ENCODE measurements at regions not wholly inside any gene's neighbourhood (a gene's known extent, or its start where the extent isn't known, plus 50 kb on each side); places are given as distances from the start of the nearest gene placed in this dataset.

DNA sequence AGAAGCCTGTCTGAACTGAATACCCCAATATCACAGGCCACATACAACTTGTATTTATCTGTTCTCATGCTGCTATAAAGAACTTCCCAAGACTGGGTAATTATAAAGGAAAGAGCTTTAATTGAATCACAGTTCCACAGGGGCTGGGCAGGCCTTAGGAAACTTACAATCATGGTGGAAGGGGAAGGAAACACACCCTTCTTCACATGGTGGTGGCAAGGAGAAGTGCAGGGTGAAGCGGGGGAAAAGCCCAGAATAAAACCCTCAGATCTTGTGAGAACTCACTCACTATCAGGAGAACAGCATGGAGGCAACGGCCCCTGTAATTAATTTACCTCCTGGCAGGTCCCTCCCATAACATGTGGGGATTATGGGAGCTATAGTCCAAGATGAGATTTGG lies 50.3 kb upstream of the FNDC1 start:
- in situ Hi-C loops (cut with MboI; ENCODE audit: low sequenced_read_pairs): loop anchor here (25.0 kb wide), 1 partner anchor 907 kb away; no protein-coding TSS in a partner anchor

DNA sequence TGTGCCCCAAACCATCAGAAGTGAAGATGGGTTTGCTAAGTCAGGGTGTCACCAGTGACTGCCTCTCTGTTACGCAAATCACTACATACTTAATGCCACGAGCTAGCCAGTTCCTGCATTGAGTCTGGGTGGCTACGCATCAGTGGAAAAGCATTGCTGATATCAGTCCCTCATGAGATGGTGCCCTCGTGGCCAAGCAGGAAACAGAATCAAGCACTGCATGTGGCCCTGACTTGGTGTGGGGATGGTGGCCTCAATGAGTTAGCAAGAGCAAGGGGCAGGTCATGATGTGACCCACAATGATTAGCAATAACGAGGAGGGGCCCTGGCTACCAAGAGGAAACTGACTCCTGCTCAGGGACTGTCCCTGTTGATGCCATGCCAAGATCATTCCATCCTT lies 51.6 kb upstream of the FNDC1 start:
- in situ Hi-C loops (cut with MboI; ENCODE audit: low sequenced_read_pairs): loop anchor here (25.0 kb wide), 1 partner anchor 905 kb away; no protein-coding TSS in a partner anchor

DNA sequence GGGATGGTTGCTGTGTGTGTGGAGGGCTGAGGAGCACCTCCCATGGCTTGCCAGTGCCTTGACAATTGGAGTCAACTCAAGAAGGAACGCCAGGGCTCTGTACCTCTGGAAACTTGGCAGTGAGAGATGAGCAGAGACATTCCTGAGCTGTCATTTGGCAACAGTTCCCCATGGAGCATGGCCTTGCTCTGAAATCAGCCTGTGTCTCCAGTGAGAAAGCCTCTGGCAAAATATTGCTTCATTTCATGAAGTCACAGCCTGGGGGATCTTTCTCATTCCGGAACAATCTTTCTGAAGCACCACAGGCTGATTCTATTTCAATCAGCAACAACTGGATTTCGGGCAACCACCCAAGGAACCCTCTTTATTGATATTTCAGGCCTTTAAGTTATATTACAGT lies 52.2 kb upstream of the FNDC1 start:
- in situ Hi-C loops (cut with MboI; ENCODE audit: low sequenced_read_pairs): loop anchor here (25.0 kb wide), 1 partner anchor 905 kb away; no protein-coding TSS in a partner anchor

DNA sequence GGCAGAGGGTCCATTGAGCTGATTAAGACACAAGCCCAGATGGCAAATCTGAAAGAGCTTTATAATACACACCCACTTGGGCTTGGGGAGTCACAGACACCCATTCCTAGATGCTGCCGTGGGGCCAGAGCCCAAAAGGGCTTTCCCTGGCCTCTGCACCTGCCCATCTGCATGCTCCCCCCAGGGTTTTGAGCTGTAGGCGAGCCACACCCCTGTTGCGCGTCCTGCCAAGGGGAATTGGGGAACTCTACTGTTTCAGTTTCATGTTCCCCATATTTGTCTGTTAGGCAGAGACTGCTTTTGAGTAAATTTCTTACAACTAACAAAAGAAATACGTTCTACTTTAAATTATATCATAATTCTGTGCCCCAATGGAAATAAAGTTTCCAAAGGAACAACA lies 52.9 kb upstream of the FNDC1 start:
- in situ Hi-C loops (cut with MboI; ENCODE audit: low sequenced_read_pairs): loop anchor here (25.0 kb wide), 1 partner anchor 904 kb away; no protein-coding TSS in a partner anchor

DNA sequence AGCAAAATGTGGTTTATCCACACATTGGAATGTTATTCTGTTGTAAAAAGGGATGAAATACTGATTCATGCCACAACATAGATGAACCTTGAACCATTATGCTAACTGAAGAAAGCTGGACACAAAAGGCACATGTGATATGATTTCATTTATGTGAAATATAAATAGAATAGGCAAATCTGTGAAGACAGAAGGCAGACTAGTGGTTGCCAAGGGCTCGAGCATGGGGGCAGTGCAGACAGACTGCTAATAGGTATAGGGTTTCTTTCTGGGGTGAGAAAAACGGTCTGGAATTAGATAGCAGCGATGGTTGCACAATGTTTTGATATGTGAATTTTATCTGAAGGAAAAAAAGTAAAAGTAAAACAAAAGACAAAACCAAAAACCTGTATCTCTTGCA lies 54.6 kb upstream of the FNDC1 start:
- in situ Hi-C loops (cut with MboI; ENCODE audit: low sequenced_read_pairs): loop anchor here (25.0 kb wide), 1 partner anchor 902 kb away; no protein-coding TSS in a partner anchor

DNA sequence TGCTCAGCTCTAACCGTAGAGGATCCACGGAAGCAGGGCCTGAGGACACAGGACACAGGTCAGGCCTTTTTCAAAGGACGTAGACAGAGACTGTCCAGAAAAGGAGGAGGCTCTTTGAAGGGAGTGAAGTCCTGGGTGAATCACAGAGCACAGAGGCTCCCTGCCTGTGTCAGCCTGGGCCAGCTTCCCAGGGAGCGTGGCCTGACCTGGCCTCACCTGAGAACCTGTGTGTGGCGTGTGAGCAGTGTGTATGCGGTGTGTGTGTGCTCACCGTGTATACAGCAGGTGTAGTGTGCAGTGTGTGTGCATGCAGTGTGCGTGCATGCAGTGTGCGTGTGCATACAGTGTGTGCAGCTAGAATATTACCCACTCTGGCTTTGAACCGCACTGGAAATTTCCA lies 56.0 kb upstream of the FNDC1 start:
- in situ Hi-C loops (cut with MboI; ENCODE audit: low sequenced_read_pairs): loop anchor here (25.0 kb wide), 1 partner anchor 901 kb away; no protein-coding TSS in a partner anchor

DNA sequence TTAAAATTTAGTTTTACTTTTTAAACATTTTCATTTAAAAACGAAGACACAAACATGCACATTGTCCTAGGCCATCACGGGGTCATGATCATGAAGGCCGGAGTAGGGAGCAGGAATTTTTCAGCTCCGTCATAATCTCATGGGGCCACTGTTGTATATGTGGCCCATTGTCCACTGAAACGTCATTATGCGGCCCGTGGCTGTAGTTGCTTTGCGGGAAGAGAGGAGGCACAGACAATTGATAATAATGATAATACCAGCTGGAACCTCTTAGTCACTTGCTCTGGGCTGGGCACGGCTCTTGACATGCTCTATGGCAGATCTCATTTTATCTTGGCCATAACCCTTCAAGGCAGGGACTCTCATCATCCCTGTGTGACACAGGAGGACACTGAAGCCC lies 56.5 kb upstream of the FNDC1 start:
- in situ Hi-C loops (cut with MboI; ENCODE audit: low sequenced_read_pairs): loop anchor here (25.0 kb wide), 1 partner anchor 900 kb away; no protein-coding TSS in a partner anchor

DNA sequence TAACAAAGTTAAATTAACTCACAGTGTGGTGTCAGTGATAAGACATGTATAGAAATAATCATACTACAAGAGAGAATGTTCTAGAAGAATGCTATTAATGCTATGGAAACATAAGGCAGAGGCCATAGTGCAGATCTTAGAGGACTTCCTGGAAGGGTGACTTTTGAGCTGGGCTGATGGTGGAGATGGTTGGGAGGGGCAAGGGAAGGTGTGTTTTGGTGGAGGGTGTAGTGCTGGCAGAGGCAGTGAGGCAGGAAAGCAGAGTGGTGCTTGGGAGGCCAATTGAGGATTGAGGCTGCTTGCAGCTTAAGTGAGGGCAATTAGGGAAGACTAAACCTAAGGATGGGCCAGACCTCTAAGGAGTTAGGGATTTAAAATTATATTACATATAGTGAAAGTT lies 58.5 kb upstream of the FNDC1 start:
- in situ Hi-C loops (cut with MboI; ENCODE audit: low sequenced_read_pairs): loop anchor here (25.0 kb wide), 1 partner anchor 898 kb away; no protein-coding TSS in a partner anchor

DNA sequence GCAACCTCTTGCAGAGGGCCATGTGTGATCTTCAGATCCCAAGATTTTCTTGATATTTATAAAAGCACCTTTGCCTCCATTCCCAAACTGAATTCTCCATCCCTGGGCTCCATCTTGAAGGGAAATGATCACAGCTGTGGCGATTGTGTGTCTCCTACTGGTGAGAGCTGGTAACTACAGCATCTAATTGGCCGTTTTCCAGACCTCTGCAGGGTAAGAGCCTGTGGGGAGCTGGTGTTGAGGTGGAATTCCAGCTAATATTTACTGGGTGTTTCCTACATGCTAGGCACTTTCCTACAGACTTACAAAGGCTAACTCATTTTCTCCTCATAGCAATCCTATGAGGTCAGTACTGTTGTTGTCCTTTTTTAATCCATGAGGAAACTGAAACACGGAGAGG lies 59.2 kb upstream of the FNDC1 start:
- in situ Hi-C loops (cut with MboI; ENCODE audit: low sequenced_read_pairs): loop anchor here (25.0 kb wide), 1 partner anchor 898 kb away; no protein-coding TSS in a partner anchor

DNA sequence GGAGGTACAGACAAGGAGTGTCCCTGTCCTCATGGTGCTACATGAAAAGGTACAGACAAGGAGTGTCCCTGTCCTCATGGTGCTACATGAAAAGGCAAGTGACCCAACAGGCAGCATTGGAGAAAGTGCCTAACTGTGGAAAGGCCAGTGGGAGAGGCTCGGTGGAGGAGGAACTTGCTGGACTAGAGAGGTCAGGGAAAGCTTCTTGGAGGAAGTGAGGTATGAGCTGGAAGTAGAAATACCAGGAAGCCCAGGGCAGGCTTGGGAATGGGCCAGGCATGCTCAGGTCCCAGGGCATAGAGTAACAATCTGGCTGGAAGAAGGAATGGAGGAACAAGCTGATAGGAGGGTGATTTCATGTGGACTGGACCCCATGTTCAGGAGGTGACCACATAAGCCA lies 59.8 kb upstream of the FNDC1 start:
- in situ Hi-C loops (cut with MboI; ENCODE audit: low sequenced_read_pairs): loop anchor here (5.0 to 25.0 kb wide), 3 partner anchors 67 to 897 kb away; partner anchors contain the start of genes RSPH3 and TAGAP

DNA sequence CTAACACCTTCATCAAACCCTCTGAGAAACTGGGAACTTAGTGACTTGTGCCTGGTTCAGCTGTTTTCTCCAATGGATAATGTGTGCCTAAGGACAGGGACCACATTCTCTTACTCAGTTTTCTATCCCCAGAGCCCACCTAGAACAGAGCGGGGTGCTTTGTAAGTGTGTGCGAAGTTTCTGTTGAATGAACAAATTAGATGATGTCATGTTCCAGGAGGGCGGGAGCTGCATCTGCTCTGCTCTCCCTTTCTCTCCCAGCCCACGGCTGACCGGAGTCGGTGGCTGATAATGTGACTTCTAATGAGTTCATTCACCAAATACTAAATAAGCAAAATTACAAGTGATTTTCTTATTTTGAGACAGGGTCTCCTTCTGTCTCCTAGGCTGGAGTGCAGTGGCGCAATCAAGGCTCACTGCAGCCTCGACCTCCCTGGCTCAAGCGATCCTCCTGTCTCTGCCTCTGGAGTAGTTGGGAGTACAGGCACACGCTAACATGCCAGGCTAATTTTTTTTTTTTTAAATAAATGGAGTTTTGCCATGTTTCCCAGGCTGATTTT lies 60.7 kb upstream of the FNDC1 start:
- in situ Hi-C loops (cut with MboI; ENCODE audit: low sequenced_read_pairs): loop anchor here (5.0 to 25.0 kb wide), 3 partner anchors 66 to 896 kb away; partner anchors contain the start of genes RSPH3 and TAGAP

DNA sequence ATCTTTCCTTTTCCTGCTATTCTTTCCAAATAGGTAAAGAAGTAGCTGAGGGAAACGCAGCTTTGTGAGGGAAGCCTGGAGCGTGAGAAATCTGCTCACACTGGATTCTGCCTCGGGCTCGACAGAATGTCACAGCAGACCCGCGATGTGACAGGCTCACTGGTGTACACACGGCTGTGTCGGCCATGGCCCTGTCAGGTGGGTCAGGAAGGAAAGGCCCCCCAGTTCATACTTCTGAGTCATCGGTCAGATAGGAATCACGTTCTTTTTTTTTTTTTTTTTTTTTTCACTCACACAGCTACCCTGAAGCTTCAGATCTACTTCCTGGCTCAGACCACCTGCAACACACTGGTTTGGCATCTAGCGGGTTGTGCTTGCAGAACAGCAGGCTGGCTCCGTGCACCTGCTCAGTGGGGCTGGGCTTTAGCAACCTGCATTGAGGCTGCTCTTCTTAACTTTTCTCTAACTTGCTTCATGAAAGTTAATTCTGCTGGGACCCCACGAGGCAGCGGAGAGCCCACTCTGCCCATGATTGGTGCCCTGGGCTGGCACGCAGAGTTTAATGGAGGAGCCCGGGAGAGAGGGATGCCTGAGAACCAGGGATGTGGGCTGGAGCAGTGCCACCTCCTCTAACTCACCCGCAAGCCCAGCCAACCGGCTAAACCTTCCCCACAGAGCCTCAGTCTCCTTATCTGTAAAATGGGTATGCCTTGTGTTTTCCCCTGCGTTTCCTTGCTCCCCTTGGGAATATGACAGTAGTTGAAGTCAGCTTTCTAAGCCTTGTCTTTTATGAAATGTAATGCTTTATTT lies 61.5 kb upstream of the FNDC1 start:
- in situ Hi-C loops (cut with MboI; ENCODE audit: low sequenced_read_pairs): loop anchor here (5.0 to 25.0 kb wide), 3 partner anchors 65 to 895 kb away; partner anchors contain the start of genes RSPH3 and TAGAP

DNA sequence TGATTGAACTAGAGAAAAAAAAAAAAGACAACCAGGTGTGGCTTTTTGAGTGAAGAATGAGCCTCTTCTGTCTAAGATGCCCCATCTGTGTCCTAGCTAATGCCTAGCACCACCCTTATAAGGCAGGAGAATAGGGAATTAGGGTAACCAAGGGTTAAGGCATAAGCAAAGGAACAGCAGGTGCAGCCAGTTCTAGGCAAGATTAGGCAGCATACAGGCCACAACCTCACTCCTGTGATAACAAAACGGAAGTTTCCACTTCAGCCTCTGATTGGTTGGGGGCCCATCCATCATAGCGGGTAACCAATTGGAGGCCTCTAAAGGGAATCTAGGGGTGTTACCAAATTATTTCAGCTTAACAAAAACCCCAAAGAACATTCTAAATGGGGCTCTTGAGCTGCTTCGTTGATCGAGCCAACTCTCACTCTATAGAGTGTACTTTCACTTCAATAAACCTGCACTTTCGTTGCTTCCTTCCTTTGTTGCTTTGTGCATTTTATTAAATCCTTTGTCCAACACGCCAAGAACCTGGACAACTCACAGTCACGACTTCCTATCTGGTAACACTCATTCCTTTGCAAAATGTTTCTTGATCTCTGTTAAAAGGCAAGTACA lies 61.9 kb upstream of the TAGAP start:
- in situ Hi-C loops (cut with MboI; ENCODE audit: low sequenced_read_pairs): loop anchor here (5.0 to 25.0 kb wide), 3 partner anchors 64 to 894 kb away; partner anchors contain the start of genes RSPH3 and TAGAP

DNA sequence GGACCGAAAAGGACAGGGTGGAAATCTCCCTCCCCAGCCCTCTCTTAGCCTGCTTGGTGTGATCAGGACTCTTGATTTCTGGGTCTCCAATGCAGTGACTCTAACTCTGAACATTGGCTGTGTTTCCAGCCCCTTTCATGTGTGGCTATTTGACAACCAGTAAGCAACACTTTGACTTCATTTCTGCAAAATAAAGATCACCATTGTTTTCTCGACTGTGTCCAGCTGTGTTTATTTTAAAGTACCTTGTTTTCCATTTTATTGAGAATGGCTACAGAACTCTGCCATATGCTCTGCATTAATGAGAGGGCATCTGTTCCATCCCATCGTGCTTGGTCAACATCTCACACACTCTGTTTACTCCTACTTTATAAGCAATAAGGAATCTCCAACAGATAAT lies 60.9 kb upstream of the TAGAP start:
- in situ Hi-C loops (cut with MboI; ENCODE audit: low sequenced_read_pairs): loop anchor here (5.0 to 25.0 kb wide), 3 partner anchors 63 to 893 kb away; partner anchors contain the start of genes RSPH3 and TAGAP

DNA sequence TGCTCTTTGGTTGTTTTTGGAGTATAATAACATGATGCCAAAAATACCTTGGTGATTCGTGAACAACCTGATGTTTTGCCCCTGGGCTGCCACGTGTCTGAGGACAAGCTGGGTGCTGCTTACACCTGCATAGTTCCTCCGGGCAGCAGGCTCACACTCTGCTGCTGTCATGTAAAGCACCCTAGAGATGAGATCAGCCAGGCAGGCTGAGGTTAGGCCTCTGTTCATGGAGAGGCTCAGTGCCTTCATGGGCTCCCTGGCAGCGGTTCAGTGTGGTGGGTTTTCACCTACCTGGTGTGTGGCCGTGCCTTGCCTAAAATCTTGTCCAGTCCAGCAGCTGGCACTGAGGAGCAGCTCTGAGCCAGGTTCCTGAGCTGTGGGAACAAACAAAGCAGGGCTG lies 60.1 kb upstream of the TAGAP start:
- in situ Hi-C loops (cut with MboI; ENCODE audit: low sequenced_read_pairs): loop anchor here (5.0 to 25.0 kb wide), 3 partner anchors 63 to 893 kb away; partner anchors contain the start of genes RSPH3 and TAGAP

DNA sequence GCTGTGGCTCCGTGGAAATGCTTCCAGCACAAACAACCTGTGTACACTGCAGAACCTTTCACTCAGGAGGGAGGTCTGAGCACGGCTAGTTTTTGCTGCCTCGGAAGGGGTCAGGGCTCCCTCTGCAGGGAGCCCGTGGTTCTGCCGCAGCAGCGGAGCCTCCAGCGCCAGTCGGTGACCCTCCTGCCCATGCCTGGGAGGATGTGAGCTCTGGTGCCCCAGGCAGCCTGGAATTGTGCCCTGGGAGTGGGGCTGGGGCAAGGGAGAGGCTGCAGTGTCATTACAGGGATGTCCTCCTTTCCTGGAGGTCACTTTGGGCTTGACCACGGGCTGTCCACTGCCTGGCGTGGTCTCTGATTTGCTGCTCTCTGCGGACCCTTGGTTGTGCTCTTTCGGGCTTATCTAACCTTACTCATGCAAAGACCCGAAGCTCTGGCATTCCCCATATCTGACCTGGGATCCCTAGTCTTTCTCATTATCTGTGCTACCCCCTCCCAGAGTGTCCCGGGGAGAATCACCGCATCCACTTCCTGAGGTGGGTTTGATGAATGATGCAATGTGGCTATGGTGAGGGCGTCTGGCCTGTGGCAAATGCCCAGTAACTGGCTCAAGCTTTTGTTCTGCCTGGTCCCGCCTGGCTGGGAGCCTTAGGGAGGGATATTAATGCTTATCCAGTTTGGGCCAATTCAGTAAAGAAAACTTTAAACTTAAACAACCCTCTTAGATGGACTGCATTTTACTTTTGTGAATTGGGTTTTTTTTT lies 59.6 kb upstream of the TAGAP start:
- in situ Hi-C loops (cut with MboI; ENCODE audit: low sequenced_read_pairs): loop anchor here (10.0 to 25.0 kb wide), 2 partner anchors 100 to 892 kb away; partner anchors contain the start of gene RSPH3

DNA sequence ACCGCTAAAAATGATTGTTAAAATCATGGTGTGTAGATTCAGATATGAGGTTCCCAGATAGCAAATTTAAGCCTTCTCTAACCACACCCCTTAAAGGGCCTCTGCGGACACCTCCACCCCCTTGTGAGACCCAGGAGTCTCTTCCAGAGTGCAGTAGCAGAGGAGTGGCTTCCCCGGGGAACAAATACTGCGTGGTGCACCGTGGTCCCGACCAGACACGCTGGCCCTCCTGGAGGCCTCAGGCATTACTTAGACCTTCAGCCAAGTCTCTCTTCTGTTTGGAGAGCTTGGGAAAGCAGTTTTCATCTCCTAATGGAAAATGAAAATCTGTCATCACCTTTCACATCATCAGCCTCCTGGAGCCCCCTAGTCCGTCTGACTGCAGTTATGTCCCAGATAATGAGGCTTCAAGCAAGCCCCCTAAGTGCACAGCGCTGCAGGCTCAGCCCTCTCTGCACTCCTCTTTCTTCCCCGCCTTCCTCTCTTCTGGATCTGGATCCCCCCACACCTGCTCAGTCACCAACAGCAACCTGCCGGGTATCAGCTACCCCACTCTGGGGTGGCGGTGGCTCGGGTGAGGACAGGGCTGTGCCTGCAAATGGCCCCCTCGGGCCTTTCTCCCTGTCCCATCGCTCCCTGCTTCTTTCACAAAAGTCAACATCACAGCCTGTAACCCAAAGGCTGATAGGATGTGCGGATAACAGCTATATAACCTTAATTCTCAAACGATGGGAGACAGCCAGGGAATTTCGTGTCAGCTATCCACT lies 58.8 kb upstream of the TAGAP start:
- in situ Hi-C loops (cut with MboI; ENCODE audit: low sequenced_read_pairs): loop anchor here (10.0 to 25.0 kb wide), 2 partner anchors 99 to 891 kb away; partner anchors contain the start of gene RSPH3

DNA sequence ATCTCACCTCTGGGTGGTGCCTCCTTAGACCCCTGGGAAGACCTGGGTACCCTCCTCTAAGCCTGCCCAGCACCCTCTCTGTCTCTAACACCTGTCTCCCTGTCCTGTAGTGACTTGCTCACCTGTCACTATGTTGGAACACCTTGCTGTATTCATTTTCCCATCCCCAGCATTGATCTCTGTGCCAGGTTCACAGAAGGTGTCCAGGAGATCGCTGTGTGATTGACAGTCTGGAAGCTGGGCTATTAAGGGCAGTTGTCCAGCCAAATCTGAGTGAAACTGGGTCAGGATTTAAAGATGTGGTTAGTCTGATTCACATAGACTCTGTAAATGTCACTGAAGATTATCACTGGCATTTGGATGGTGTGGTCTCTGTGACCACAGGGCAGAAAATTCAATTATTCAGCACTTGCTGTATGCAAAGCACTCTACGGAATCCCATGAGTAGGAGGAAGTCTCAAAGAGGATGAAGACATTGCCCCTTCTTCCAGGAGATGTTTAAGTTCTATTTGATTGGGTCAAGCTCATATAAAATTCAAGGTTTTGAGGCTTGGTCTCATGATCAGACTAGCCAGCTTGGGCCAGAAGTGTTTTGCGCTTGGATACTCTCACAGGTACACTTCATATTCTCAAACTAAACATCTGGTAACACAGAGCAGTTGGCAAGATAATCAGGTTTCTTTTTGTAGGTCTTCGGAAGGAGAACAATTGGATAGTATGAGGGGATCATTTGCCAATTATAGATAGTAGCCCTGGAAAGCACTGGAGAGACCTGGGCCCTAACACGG lies 57.8 kb upstream of the TAGAP start:
- in situ Hi-C loops (cut with MboI; ENCODE audit: low sequenced_read_pairs): loop anchor here (10.0 to 25.0 kb wide), 2 partner anchors 98 to 890 kb away; partner anchors contain the start of gene RSPH3
